ENCODE measurements at regions not wholly inside any gene's neighbourhood (a gene's known extent, or its start where the extent isn't known, plus 50 kb on each side); places are given as distances from the start of the nearest gene placed in this dataset.

- DNase-seq (no peak), ATAC-seq (replicated peaks) (no peak)
- Mint-ChIP-seq H3K4me3 (no peak overlapping the region), H3K4me1 (ENCODE audit: low read depth in 2 of 2) (peaks cover 5% of the 10 kb centered on the region in 2 donors), H3K9me3 (no peaks in the 10 kb centered on the region), H3K27ac (no peak overlapping the region), H3K36me3 (ENCODE audit: insufficient read depth) (no peaks in the 10 kb centered on the region), H3K27me3 (peaks cover 18 to 27% of the 10 kb centered on the region in 2 donors)
Measured at GRCh38 chr11:8810540-8811301, 100.3 kb upstream of the AKIP1 start.

- Mint-ChIP-seq H3K9me3 (no peaks in the 10 kb centered on the region), H3K27me3 (peaks cover 18 to 27% of the 10 kb centered on the region in 2 donors), H3K4me3 (no peak overlapping the region), H3K36me3 (ENCODE audit: insufficient read depth) (no peaks in the 10 kb centered on the region), H3K4me1 (ENCODE audit: low read depth in 2 of 2) (peaks cover 5% of the 10 kb centered on the region in 2 donors), H3K27ac (no peak overlapping the region)
- ATAC-seq (replicated peaks) (no peak), DNase-seq (no peak)
Measured at GRCh38 chr11:8811571-8811970, 99.4 kb upstream of the AKIP1 start.

GRCh38 chr11:8812438-8812837 lies 98.6 kb upstream of the AKIP1 start:
- peaks cover 5% of the 10 kb centered on the region in 2 donors for H3K4me1 Mint-ChIP-seq (ENCODE audit: low read depth in 2 of 2)
- no peak overlapping the region for H3K27ac Mint-ChIP-seq
- ATAC-seq (replicated peaks) (no peak), DNase-seq (no peak)
- H3K36me3 Mint-ChIP-seq (ENCODE audit: insufficient read depth) = no peaks in the 10 kb centered on the region
- no peaks in the 10 kb centered on the region for H3K9me3 Mint-ChIP-seq
- peaks cover 18 to 26% of the 10 kb centered on the region in 2 donors for H3K27me3 Mint-ChIP-seq
- no peak overlapping the region for H3K4me3 Mint-ChIP-seq

- Mint-ChIP-seq H3K9me3 (no peaks in the 10 kb centered on the region), H3K4me3 (no peak overlapping the region), H3K27ac (no peak overlapping the region), H3K4me1 (ENCODE audit: low read depth in 2 of 2) (peaks cover 5% of the 10 kb centered on the region in 2 donors), H3K36me3 (ENCODE audit: insufficient read depth) (no peaks in the 10 kb centered on the region), H3K27me3 (peaks cover 15 to 22% of the 10 kb centered on the region in 2 donors)
- ATAC-seq (replicated peaks) = peak; percentile 37
- DNase-seq = peak; percentile 2 to 34 (median 5)
Measured at GRCh38 chr11:8813658-8814057, 97.3 kb upstream of the AKIP1 start.

GRCh38 chr11:8814209-8814922 lies 96.6 kb upstream of the AKIP1 start:
- ATAC-seq (replicated peaks) (no peak), DNase-seq (no peak)
- H3K4me3 Mint-ChIP-seq = no peak overlapping the region

GRCh38 chr11:8814923-8815240 lies 96.1 kb upstream of the AKIP1 start:
- H3K36me3 Mint-ChIP-seq (ENCODE audit: insufficient read depth) = no peaks in the 10 kb centered on the region
- H3K27ac Mint-ChIP-seq = no peak overlapping the region
- no peak for ATAC-seq (replicated peaks)
- H3K4me1 Mint-ChIP-seq (ENCODE audit: low read depth in 2 of 2) = peaks cover 5% of the 10 kb centered on the region in 2 donors
- no peaks in the 10 kb centered on the region for H3K9me3 Mint-ChIP-seq
- peaks cover 15% of the 10 kb centered on the region in 2 donors for H3K27me3 Mint-ChIP-seq
- H3K4me3 Mint-ChIP-seq = no peak overlapping the region
- DNase-seq = no peak

More at GRCh38 chr11:8814209-8814922, 96.6 kb upstream of the AKIP1 start:
- Mint-ChIP-seq H3K9me3 (no peaks in the 10 kb centered on the region), H3K4me1 (ENCODE audit: low read depth in 2 of 2) (peaks cover 5% of the 10 kb centered on the region in 2 donors), H3K36me3 (ENCODE audit: insufficient read depth) (no peaks in the 10 kb centered on the region), H3K27me3 (peaks cover 15 to 20% of the 10 kb centered on the region in 2 donors), H3K27ac (no peak overlapping the region)

GRCh38 chr11:8818421-8818820 lies 92.6 kb upstream of the AKIP1 start:
- H3K27me3 Mint-ChIP-seq = peaks cover 0 to 4% of the 10 kb centered on the region in 2 donors
- no peaks in the 10 kb centered on the region for H3K9me3 Mint-ChIP-seq
- no peaks in the 10 kb centered on the region for H3K4me1 Mint-ChIP-seq (ENCODE audit: low read depth in 2 of 2)
- no peak for ATAC-seq (replicated peaks)
- H3K36me3 Mint-ChIP-seq (ENCODE audit: insufficient read depth) = no peaks in the 10 kb centered on the region
- H3K4me3 Mint-ChIP-seq = no peak overlapping the region
- no peak for DNase-seq
- no peak overlapping the region for H3K27ac Mint-ChIP-seq

GRCh38 chr11:8820401-8820800 lies 90.6 kb upstream of the AKIP1 start:
- H3K9me3 Mint-ChIP-seq = no peaks in the 10 kb centered on the region
- ATAC-seq (replicated peaks) (no peak), DNase-seq (no peak)
- H3K27me3 Mint-ChIP-seq = peaks cover 0 to 4% of the 10 kb centered on the region in 2 donors
- H3K27ac Mint-ChIP-seq = no peak overlapping the region
- no peaks in the 10 kb centered on the region for H3K36me3 Mint-ChIP-seq (ENCODE audit: insufficient read depth)
- no peak overlapping the region for H3K4me3 Mint-ChIP-seq
- no peaks in the 10 kb centered on the region for H3K4me1 Mint-ChIP-seq (ENCODE audit: low read depth in 2 of 2)

GRCh38 chr11:8822469-8822868 lies 88.5 kb upstream of the AKIP1 start:
- H3K27ac Mint-ChIP-seq = no peak overlapping the region
- no peaks in the 10 kb centered on the region for H3K4me1 Mint-ChIP-seq (ENCODE audit: low read depth in 2 of 2)
- peaks cover 0 to 4% of the 10 kb centered on the region in 2 donors for H3K27me3 Mint-ChIP-seq
- H3K36me3 Mint-ChIP-seq (ENCODE audit: insufficient read depth) = no peaks in the 10 kb centered on the region
- H3K9me3 Mint-ChIP-seq = no peaks in the 10 kb centered on the region
- DNase-seq = no peak
- H3K4me3 Mint-ChIP-seq = no peak overlapping the region
- no peak for ATAC-seq (replicated peaks)

GRCh38 chr11:8823174-8823742 lies 87.7 kb upstream of the AKIP1 start:
- H3K4me1 Mint-ChIP-seq (ENCODE audit: low read depth in 2 of 2) = no peaks in the 10 kb centered on the region

GRCh38 chr11:8826139-8826786 lies 84.7 kb upstream of the AKIP1 start:
- no peaks in the 10 kb centered on the region for H3K9me3 Mint-ChIP-seq
- DNase-seq (no peak), ATAC-seq (replicated peaks) (no peak)
- H3K4me1 Mint-ChIP-seq (ENCODE audit: low read depth in 2 of 2) = no peaks in the 10 kb centered on the region
- no peaks in the 10 kb centered on the region for H3K36me3 Mint-ChIP-seq (ENCODE audit: insufficient read depth)
- H3K27ac Mint-ChIP-seq = no peak overlapping the region
- no peaks in the 10 kb centered on the region for H3K27me3 Mint-ChIP-seq
- H3K4me3 Mint-ChIP-seq = no peak overlapping the region

More at GRCh38 chr11:8823174-8823742, 87.7 kb upstream of the AKIP1 start:
- H3K27ac Mint-ChIP-seq = no peak overlapping the region
- ATAC-seq (replicated peaks) (no peak), DNase-seq (no peak)
- H3K27me3 Mint-ChIP-seq = peaks cover 0 to 3% of the 10 kb centered on the region in 2 donors
- no peaks in the 10 kb centered on the region for H3K9me3 Mint-ChIP-seq
- H3K4me3 Mint-ChIP-seq = no peak overlapping the region
- H3K36me3 Mint-ChIP-seq (ENCODE audit: insufficient read depth) = no peaks in the 10 kb centered on the region

GRCh38 chr11:8826901-8827560 lies 84.0 kb upstream of the AKIP1 start:
- no peak for ATAC-seq (replicated peaks)
- no peaks in the 10 kb centered on the region for H3K9me3 Mint-ChIP-seq
- H3K4me1 Mint-ChIP-seq (ENCODE audit: low read depth in 2 of 2) = no peaks in the 10 kb centered on the region
- no peak for DNase-seq
- H3K4me3 Mint-ChIP-seq = no peak overlapping the region
- no peaks in the 10 kb centered on the region for H3K36me3 Mint-ChIP-seq (ENCODE audit: insufficient read depth)
- no peaks in the 10 kb centered on the region for H3K27me3 Mint-ChIP-seq
- no peak overlapping the region for H3K27ac Mint-ChIP-seq

GRCh38 chr11:8828046-8828445 lies 82.9 kb upstream of the AKIP1 start:
- DNase-seq (no peak), ATAC-seq (replicated peaks) (no peak)
- Mint-ChIP-seq H3K4me3 (no peak overlapping the region), H3K4me1 (ENCODE audit: low read depth in 2 of 2) (no peaks in the 10 kb centered on the region), H3K36me3 (ENCODE audit: insufficient read depth) (no peaks in the 10 kb centered on the region), H3K27me3 (peaks cover 0 to 4% of the 10 kb centered on the region in 2 donors), H3K9me3 (no peaks in the 10 kb centered on the region), H3K27ac (no peak overlapping the region)

Measured in effector memory CD8-positive, alpha-beta T cell (primary cell).